Uterus (tissue), 2 donors: ENCODE measurements at regions not wholly inside any gene's neighbourhood (a gene's known extent, or its start where the extent isn't known, plus 50 kb on each side); places are given as distances from the start of the nearest gene placed in this dataset.

Source experiments
- POLR2A ChIP-seq, 2 donors: fragments of 450-650 bp; IDR thresholded peaks; one replicate each; pipeline ENCODE4 v1.6.1; 2016; ENCODE audit warnings: antibody characterized with exemption in 2 of 2, mild to moderate bottlenecking in 1 of 2, moderate library complexity in 1 of 2
- TF ChIP-seq, protein P1 (sequence below), 4 experiments: fragments of 200-600 bp in 2 of 4; fragments of 450-650 bp in 2 of 4; sonication (generic) in 2 of 4; IDR thresholded peaks; one replicate each; pipeline ENCODE4 v1.5.1; 2016 to 2019; ENCODE audit warnings: antibody characterized with exemption in 4 of 4, mild to moderate bottlenecking in 2 of 4, moderate library complexity in 1 of 4

DNA sequence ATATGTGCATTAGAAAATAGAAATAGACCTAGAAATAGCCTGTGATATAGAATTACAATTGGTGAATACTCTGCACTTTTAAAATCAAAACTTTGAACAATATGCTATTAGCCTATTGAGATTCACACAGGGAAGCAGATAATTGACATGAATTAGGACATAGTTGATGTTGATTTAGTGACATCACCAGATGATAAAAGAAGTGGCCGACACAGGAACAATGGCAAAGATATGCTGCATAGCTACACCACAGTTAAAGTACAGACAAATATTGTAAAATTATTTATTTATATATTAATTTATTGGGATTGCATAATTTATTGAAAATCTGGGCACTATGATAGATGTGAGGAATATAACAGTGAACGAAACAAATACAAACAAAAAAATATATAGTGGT lies 261.5 kb upstream of the CCNH start:
- TF ChIP-seq, protein P1, sequence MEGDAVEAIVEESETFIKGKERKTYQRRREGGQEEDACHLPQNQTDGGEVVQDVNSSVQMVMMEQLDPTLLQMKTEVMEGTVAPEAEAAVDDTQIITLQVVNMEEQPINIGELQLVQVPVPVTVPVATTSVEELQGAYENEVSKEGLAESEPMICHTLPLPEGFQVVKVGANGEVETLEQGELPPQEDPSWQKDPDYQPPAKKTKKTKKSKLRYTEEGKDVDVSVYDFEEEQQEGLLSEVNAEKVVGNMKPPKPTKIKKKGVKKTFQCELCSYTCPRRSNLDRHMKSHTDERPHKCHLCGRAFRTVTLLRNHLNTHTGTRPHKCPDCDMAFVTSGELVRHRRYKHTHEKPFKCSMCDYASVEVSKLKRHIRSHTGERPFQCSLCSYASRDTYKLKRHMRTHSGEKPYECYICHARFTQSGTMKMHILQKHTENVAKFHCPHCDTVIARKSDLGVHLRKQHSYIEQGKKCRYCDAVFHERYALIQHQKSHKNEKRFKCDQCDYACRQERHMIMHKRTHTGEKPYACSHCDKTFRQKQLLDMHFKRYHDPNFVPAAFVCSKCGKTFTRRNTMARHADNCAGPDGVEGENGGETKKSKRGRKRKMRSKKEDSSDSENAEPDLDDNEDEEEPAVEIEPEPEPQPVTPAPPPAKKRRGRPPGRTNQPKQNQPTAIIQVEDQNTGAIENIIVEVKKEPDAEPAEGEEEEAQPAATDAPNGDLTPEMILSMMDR (IDR thresholded peaks at IDR 0.05), result no peak
- TF ChIP-seq POLR2A (IDR thresholded peaks at IDR 0.05), result no peak
